Tibial artery (tissue), 4 donors: ENCODE measurements at regions not wholly inside any gene's neighbourhood (a gene's known extent, or its start where the extent isn't known, plus 50 kb on each side); places are given as distances from the start of the nearest gene placed in this dataset.

ENCODE experiments used
- DNase-seq, 2 donors: peaks; one replicate each; pipeline ENCODE4 v3.0.0-alpha.2; 2019
- H3K27ac ChIP-seq, 2 donors: fragments of 200-600 bp; sonication (generic) in 1 of 2; 1 replicate in 1 of 2; 2 replicates in 1 of 2; pipeline ENCODE4 v1.5.1; 2018 to 2019; ENCODE audit warnings: mild to moderate bottlenecking in 1 of 2
- H3K27me3 ChIP-seq, 2 donors: fragments of 200-600 bp; sonication (generic) in 1 of 2; one replicate each; pipeline versions ENCODE4 v1.5.1 to v1.6.0; 2016 to 2019
- H3K36me3 ChIP-seq, 3 donors: fragments of 200-600 bp; sonication (generic) in 2 of 3; one replicate each; pipeline ENCODE4 v1.5.1; 2016 to 2019; ENCODE audit warnings: mild to moderate bottlenecking in 2 of 3
- H3K4me1 ChIP-seq, 4 donors: fragments of 200-600 bp; sonication (generic) in 2 of 4; 1 replicate in 3 of 4; 2 replicates in 1 of 4; pipeline ENCODE4 v1.5.1; 2016 to 2019
- H3K4me3 ChIP-seq, 2 donors: fragments of 200-600 bp; sonication (generic) in 1 of 2; 1 replicate in 1 of 2; 2 replicates in 1 of 2; pipeline ENCODE4 v1.5.1; 2018 to 2019; ENCODE audit warnings: mild to moderate bottlenecking in 2 of 2
- H3K9me3 ChIP-seq, 3 donors: fragments of 200-600 bp; sonication (generic) in 1 of 3; one replicate each; pipeline ENCODE4 v1.5.1; 2016 to 2019
- intact Hi-C: fragments of 100-400 bp; cut with DNase I; formaldehyde crosslinking; loops from one replicate; pipeline ENCODE4 v1.15.0; 2023; ENCODE audit warnings: low total_unique reads
- TF ChIP-seq, protein P1 (sequence below), 2 experiments: fragments of 200-600 bp in 1 of 2; fragments of 450-650 bp in 1 of 2; IDR thresholded peaks; one replicate each; pipeline ENCODE4 v1.5.1; 2017 to 2019; ENCODE audit warnings: antibody characterized with exemption in 2 of 2, mild to moderate bottlenecking in 1 of 2, moderate library complexity in 1 of 2

DNA sequence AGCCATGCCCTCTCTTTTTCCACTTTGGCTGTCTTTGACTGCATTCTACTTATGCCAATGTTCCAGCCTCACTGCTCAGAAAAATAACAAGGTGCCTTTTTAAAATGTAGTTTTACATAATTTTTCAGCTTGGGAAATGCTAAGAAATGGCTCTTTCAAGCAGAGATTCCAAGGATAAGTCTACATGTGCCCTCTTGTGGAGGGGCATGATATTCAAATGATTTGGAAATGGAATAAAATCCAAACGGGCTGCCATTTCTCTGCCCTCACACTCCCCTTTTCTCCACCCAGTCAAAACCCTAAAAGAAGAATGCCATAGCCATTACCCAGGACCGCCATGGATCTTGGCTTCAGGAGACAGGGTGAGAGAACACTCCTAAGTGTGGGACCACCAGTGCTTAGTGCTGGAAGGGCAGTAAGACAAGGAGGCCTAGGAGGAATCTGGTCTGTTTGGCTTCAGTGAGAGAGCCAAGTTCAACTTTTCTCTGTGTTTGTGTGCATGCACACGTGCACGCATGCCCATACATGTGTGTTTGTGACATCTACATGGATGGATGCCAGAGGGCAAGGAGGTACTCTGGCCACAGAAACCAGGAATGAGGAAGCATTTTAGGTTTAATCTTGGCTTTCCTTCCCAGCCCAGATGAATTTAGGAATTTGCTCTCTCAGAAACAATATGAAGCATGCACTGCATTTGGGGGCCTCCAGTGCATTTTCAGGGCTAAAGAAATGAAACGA lies 174.0 kb upstream of the SLC14A2 start:
- peak overlapping the region in 1 of 2 donors; percentile 3 for H3K27ac ChIP-seq
- no peak overlapping the region for H3K4me3 ChIP-seq
- no peak for DNase-seq
- no peaks in the 10 kb centered on the region for H3K9me3 ChIP-seq
- H3K4me1 ChIP-seq: peaks cover 0 to 13% (median 2%) of the 10 kb centered on the region in 4 donors
- TF ChIP-seq, protein P1, sequence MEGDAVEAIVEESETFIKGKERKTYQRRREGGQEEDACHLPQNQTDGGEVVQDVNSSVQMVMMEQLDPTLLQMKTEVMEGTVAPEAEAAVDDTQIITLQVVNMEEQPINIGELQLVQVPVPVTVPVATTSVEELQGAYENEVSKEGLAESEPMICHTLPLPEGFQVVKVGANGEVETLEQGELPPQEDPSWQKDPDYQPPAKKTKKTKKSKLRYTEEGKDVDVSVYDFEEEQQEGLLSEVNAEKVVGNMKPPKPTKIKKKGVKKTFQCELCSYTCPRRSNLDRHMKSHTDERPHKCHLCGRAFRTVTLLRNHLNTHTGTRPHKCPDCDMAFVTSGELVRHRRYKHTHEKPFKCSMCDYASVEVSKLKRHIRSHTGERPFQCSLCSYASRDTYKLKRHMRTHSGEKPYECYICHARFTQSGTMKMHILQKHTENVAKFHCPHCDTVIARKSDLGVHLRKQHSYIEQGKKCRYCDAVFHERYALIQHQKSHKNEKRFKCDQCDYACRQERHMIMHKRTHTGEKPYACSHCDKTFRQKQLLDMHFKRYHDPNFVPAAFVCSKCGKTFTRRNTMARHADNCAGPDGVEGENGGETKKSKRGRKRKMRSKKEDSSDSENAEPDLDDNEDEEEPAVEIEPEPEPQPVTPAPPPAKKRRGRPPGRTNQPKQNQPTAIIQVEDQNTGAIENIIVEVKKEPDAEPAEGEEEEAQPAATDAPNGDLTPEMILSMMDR (IDR thresholded peaks at IDR 0.05): peak in 1 of 2 experiments; percentile 8
- intact Hi-C loops: no loop called here
- no peaks in the 10 kb centered on the region for H3K36me3 ChIP-seq
- no peaks in the 10 kb centered on the region for H3K27me3 ChIP-seq

- no peak for DNase-seq
- intact Hi-C loops: no loop called here
Observed at GRCh38 chr18:45444040-45444439, 171.2 kb upstream of the SLC14A2 start.

GRCh38 chr18:45447355-45448265 lies 167.7 kb upstream of the SLC14A2 start:
- no peaks in the 10 kb centered on the region for H3K9me3 ChIP-seq
- H3K36me3 ChIP-seq: no peaks in the 10 kb centered on the region
- intact Hi-C loops: no loop called here
- DNase-seq: no peak
- H3K27ac ChIP-seq: no peak overlapping the region
- TF ChIP-seq, protein P1 (IDR thresholded peaks at IDR 0.05): no peak
- H3K4me3 ChIP-seq: no peak overlapping the region
- peaks cover 0 to 43% (median 5%) of the 10 kb centered on the region in 4 donors for H3K4me1 ChIP-seq
- no peaks in the 10 kb centered on the region for H3K27me3 ChIP-seq

More at GRCh38 chr18:45444040-45444439, 171.2 kb upstream of the SLC14A2 start:
- H3K4me3 ChIP-seq: no peak overlapping the region
- H3K27me3 ChIP-seq: no peaks in the 10 kb centered on the region
- TF ChIP-seq, protein P1 (IDR thresholded peaks at IDR 0.05): no peak
- H3K9me3 ChIP-seq: no peaks in the 10 kb centered on the region
- no peak overlapping the region for H3K27ac ChIP-seq
- H3K4me1 ChIP-seq: peaks cover 0 to 33% (median 3%) of the 10 kb centered on the region in 4 donors
- H3K36me3 ChIP-seq: no peaks in the 10 kb centered on the region

DNA sequence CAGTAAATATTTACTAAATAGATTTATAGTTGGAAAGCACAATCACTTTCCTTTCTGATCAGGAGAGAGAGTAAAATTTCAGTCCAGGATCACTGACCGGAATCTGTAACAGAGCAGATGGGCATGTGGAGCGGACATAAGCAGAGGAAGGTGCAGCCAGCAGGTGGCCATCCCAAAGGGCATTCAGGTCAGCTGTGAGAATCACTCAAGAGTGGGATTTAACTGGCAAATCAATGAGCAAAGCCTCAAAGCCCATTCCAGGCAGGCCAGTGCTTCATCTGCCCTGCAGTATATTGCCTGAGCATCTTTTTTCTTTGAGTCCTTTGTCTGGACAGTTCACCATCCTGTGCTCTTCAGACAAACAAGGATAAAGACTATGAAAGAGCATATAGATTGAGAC lies 166.4 kb upstream of the SLC14A2 start:
- H3K36me3 ChIP-seq: no peaks in the 10 kb centered on the region
- no peak for DNase-seq
- H3K27me3 ChIP-seq: no peaks in the 10 kb centered on the region
- H3K4me1 ChIP-seq: peaks cover 0 to 43% (median 5%) of the 10 kb centered on the region in 4 donors
- no peaks in the 10 kb centered on the region for H3K9me3 ChIP-seq
- peak overlapping the region; percentile 53 to 55 for H3K27ac ChIP-seq
- intact Hi-C loops: no loop called here
- no peak overlapping the region for H3K4me3 ChIP-seq
- TF ChIP-seq, protein P1 (IDR thresholded peaks at IDR 0.05): no peak

- H3K36me3 ChIP-seq: no peaks in the 10 kb centered on the region
- H3K9me3 ChIP-seq: no peaks in the 10 kb centered on the region
- H3K4me1 ChIP-seq: peaks cover 0 to 43% (median 5%) of the 10 kb centered on the region in 4 donors
- H3K4me3 ChIP-seq: no peak overlapping the region
- TF ChIP-seq, protein P1 (IDR thresholded peaks at IDR 0.05): no peak
- intact Hi-C loops: no loop called here
- no peaks in the 10 kb centered on the region for H3K27me3 ChIP-seq
- peak overlapping the region; percentile 53 to 55 for H3K27ac ChIP-seq
- DNase-seq: peak; percentile 72 to 74
Observed at GRCh38 chr18:45449418-45450227, 165.7 kb upstream of the SLC14A2 start.
